ENCODE measurements at regions not wholly inside any gene's neighbourhood (a gene's known extent, or its start where the extent isn't known, plus 50 kb on each side); places are given as distances from the start of the nearest gene placed in this dataset.

- no peaks in the 10 kb centered on the region for H3K27me3 ChIP-seq
- H3K27ac ChIP-seq, result no peak overlapping the region
- intact Hi-C loops (cut with DNase I), result no loop called here
Observed at GRCh38 chr5:28523416-28523815, 1485.0 kb upstream of the CDH9 start.

GRCh38 chr5:28517691-28518090 is 1479.3 kb upstream of the CDH9 start:
- Histone ChIP-seq H3K27ac (no peak overlapping the region), H3K27me3 (no peaks in the 10 kb centered on the region), H3K4me1 (no peaks in the 10 kb centered on the region), H3K9me3 (no peaks in the 10 kb centered on the region), H3K36me3 (no peaks in the 10 kb centered on the region), H3K4me3 (no peak overlapping the region)
- intact Hi-C loops (cut with DNase I), result no loop called here
- no peak for TF ChIP-seq POLR2A (IDR thresholded peaks at IDR 0.05)
- TF ChIP-seq POLR2AphosphoS5 (IDR thresholded peaks at IDR 0.05; ENCODE audit: insufficient read depth in 1 of 2, low read depth in 1 of 2), result no peak
- TF ChIP-seq CTCF (IDR thresholded peaks at IDR 0.05), result no peak
- DNase-seq (ENCODE audit: extremely low spot score in 2 of 2), result no peak

More at GRCh38 chr5:28523416-28523815, 1485.0 kb upstream of the CDH9 start:
- Histone ChIP-seq H3K36me3 (no peaks in the 10 kb centered on the region), H3K4me1 (no peaks in the 10 kb centered on the region), H3K4me3 (no peak overlapping the region), H3K9me3 (no peaks in the 10 kb centered on the region)
- TF ChIP-seq CTCF (IDR thresholded peaks at IDR 0.05) (no peak), POLR2AphosphoS5 (IDR thresholded peaks at IDR 0.05; ENCODE audit: insufficient read depth in 1 of 2, low read depth in 1 of 2) (no peak), POLR2A (IDR thresholded peaks at IDR 0.05) (no peak)
- no peak for DNase-seq (ENCODE audit: extremely low spot score in 2 of 2)

- no peaks in the 10 kb centered on the region for H3K36me3 ChIP-seq
- H3K27ac ChIP-seq, result no peak overlapping the region
- no peaks in the 10 kb centered on the region for H3K4me1 ChIP-seq
- H3K9me3 ChIP-seq, result no peaks in the 10 kb centered on the region
- TF ChIP-seq CTCF (IDR thresholded peaks at IDR 0.05), result no peak
- TF ChIP-seq POLR2A (IDR thresholded peaks at IDR 0.05), result no peak
- intact Hi-C loops (cut with DNase I), result no loop called here
- DNase-seq (ENCODE audit: extremely low spot score in 2 of 2), result no peak
- H3K4me3 ChIP-seq, result no peak overlapping the region
- H3K27me3 ChIP-seq, result no peaks in the 10 kb centered on the region
Observed at GRCh38 chr5:28516722-28517121, 1478.3 kb upstream of the CDH9 start.

GRCh38 chr5:28512648-28513047 is 1474.3 kb upstream of the CDH9 start:
- no peaks in the 10 kb centered on the region for H3K9me3 ChIP-seq
- intact Hi-C loops (cut with DNase I), result no loop called here
- H3K4me3 ChIP-seq, result no peak overlapping the region
- H3K27ac ChIP-seq, result no peak overlapping the region
- DNase-seq (ENCODE audit: extremely low spot score in 2 of 2), result no peak
- H3K36me3 ChIP-seq, result no peaks in the 10 kb centered on the region
- H3K4me1 ChIP-seq, result no peaks in the 10 kb centered on the region
- no peak for TF ChIP-seq POLR2A (IDR thresholded peaks at IDR 0.05)
- no peaks in the 10 kb centered on the region for H3K27me3 ChIP-seq

- H3K36me3 ChIP-seq, result no peaks in the 10 kb centered on the region
- TF ChIP-seq POLR2A (IDR thresholded peaks at IDR 0.05) (no peak), POLR2AphosphoS5 (IDR thresholded peaks at IDR 0.05; ENCODE audit: insufficient read depth in 1 of 2, low read depth in 1 of 2) (no peak), CTCF (IDR thresholded peaks at IDR 0.05) (no peak)
- no peaks in the 10 kb centered on the region for H3K9me3 ChIP-seq
- intact Hi-C loops (cut with DNase I), result no loop called here
- H3K4me1 ChIP-seq, result no peaks in the 10 kb centered on the region
- no peak for DNase-seq (ENCODE audit: extremely low spot score in 2 of 2)
- H3K4me3 ChIP-seq, result no peak overlapping the region
- H3K27ac ChIP-seq, result no peak overlapping the region
- H3K27me3 ChIP-seq, result no peaks in the 10 kb centered on the region
Observed at GRCh38 chr5:28505121-28505520, 1466.7 kb upstream of the CDH9 start.

- no peak overlapping the region for H3K4me3 ChIP-seq
- TF ChIP-seq CTCF (IDR thresholded peaks at IDR 0.05), result no peak
- TF ChIP-seq POLR2A (IDR thresholded peaks at IDR 0.05), result no peak
- TF ChIP-seq POLR2AphosphoS5 (IDR thresholded peaks at IDR 0.05; ENCODE audit: insufficient read depth in 1 of 2, low read depth in 1 of 2), result no peak
- H3K27ac ChIP-seq, result no peak overlapping the region
- no peaks in the 10 kb centered on the region for H3K27me3 ChIP-seq
- intact Hi-C loops (cut with DNase I), result no loop called here
- H3K36me3 ChIP-seq, result no peaks in the 10 kb centered on the region
- no peaks in the 10 kb centered on the region for H3K4me1 ChIP-seq
- DNase-seq (ENCODE audit: extremely low spot score in 2 of 2), result no peak
- H3K9me3 ChIP-seq, result no peaks in the 10 kb centered on the region
Observed at GRCh38 chr5:28500511-28500910, 1462.1 kb upstream of the CDH9 start.
